ENCODE measurements at regions not wholly inside any gene's neighbourhood (a gene's known extent, or its start where the extent isn't known, plus 50 kb on each side); places are given as distances from the start of the nearest gene placed in this dataset.

DNA sequence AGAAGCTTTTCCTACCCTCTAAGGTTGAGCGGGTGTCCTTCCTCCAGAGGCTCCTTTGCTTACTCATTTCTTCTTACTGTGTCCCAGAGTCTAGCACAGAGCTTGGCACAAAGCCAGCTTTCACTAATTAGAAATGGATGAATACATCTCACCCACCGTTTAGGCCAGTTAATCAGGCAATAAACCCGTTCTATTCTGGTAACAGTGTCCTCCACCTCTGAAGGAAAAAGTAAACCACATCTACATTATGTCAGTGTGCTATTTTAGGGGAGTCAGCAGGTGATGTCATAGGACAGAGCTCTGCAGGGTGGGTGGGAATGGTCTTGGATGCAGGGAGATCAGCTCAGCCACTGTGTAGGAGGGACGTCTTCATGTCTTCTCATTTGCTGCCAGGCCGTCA is 109.2 kb downstream of the OSTF1 start:
- H3K9me3 Mint-ChIP-seq (ENCODE audit: unreplicated experiment), result no peaks in the 10 kb centered on the region
- peaks cover 4% of the 10 kb centered on the region for H3K27me3 Mint-ChIP-seq (ENCODE audit: insufficient read depth, unreplicated experiment)
- Histone ChIP-seq H3K9me3 (no peaks in the 10 kb centered on the region), H3K4me3 (ENCODE audit: low read depth, low read length) (no peak overlapping the region), H3K27me3 (replicated peaks; ENCODE audit: control insufficient read depth, insufficient read depth, low read length) (no peaks in the 10 kb centered on the region), H3K36me3 (ENCODE audit: control insufficient read depth, insufficient read depth, low read length) (no peaks in the 10 kb centered on the region), H3K4me1 (no peaks in the 10 kb centered on the region)
- TF ChIP-seq, protein P1, sequence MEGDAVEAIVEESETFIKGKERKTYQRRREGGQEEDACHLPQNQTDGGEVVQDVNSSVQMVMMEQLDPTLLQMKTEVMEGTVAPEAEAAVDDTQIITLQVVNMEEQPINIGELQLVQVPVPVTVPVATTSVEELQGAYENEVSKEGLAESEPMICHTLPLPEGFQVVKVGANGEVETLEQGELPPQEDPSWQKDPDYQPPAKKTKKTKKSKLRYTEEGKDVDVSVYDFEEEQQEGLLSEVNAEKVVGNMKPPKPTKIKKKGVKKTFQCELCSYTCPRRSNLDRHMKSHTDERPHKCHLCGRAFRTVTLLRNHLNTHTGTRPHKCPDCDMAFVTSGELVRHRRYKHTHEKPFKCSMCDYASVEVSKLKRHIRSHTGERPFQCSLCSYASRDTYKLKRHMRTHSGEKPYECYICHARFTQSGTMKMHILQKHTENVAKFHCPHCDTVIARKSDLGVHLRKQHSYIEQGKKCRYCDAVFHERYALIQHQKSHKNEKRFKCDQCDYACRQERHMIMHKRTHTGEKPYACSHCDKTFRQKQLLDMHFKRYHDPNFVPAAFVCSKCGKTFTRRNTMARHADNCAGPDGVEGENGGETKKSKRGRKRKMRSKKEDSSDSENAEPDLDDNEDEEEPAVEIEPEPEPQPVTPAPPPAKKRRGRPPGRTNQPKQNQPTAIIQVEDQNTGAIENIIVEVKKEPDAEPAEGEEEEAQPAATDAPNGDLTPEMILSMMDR (IDR thresholded peaks at IDR 0.05; ENCODE audit: insufficient read depth in 1 of 2, low read depth in 1 of 2, low read length in 1 of 2, severe bottlenecking in 1 of 2, unreplicated experiment in 1 of 2), result no peak
- no peak overlapping the region for H3K27ac Mint-ChIP-seq (ENCODE audit: unreplicated experiment)
- POLR2A ChIA-PET, result no interaction called here
- H3K4me1 Mint-ChIP-seq (ENCODE audit: low read depth, unreplicated experiment), result no peaks in the 10 kb centered on the region
- DNase-seq, result no peak
- intact Hi-C loops (cut with micrococcal nuclease; ENCODE audit: unreplicated experiment), result no loop called here
- BruUV-seq (replicated peaks), result no TSS peak
- H3K36me3 Mint-ChIP-seq (ENCODE audit: insufficient read depth, unreplicated experiment), result no peaks in the 10 kb centered on the region
- CTCF ChIA-PET, result no interaction called here
- no peak overlapping the region for H3K4me3 Mint-ChIP-seq (ENCODE audit: unreplicated experiment)

DNA sequence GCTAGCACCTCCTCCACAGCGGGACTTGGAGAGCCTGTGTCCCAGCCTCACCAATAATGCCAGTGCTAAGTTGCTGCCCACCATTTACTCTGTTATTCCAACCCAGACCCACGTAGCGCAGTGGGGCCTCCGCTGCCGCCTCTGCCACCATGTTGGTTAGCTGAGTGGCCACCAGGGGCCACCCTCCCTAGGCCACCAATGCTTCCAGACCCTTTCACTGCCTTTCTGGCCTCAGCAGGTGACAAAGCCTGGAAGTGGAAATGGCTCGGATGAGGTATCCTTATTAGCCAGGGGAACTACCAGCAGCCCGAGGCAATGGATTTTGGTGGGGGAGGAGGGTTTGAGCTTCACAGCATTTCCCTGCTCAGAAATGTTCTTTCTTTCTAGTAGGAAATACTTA is 110.1 kb downstream of the OSTF1 start:
- Histone ChIP-seq H3K9me3 (no peaks in the 10 kb centered on the region), H3K36me3 (ENCODE audit: control insufficient read depth, insufficient read depth, low read length) (no peaks in the 10 kb centered on the region), H3K4me1 (no peaks in the 10 kb centered on the region), H3K27me3 (replicated peaks; ENCODE audit: control insufficient read depth, insufficient read depth, low read length) (no peaks in the 10 kb centered on the region), H3K4me3 (ENCODE audit: low read depth, low read length) (no peak overlapping the region)
- H3K9me3 Mint-ChIP-seq (ENCODE audit: unreplicated experiment), result no peaks in the 10 kb centered on the region
- DNase-seq, result no peak
- no peak overlapping the region for H3K27ac Mint-ChIP-seq (ENCODE audit: unreplicated experiment)
- ChIA-PET POLR2A (no interaction called here), CTCF (no interaction called here)
- H3K27me3 Mint-ChIP-seq (ENCODE audit: insufficient read depth, unreplicated experiment), result peaks cover 4% of the 10 kb centered on the region
- no TSS peak for BruUV-seq (replicated peaks)
- TF ChIP-seq, protein P1 (IDR thresholded peaks at IDR 0.05; ENCODE audit: insufficient read depth in 1 of 2, low read depth in 1 of 2, low read length in 1 of 2, severe bottlenecking in 1 of 2, unreplicated experiment in 1 of 2), result no peak
- H3K4me1 Mint-ChIP-seq (ENCODE audit: low read depth, unreplicated experiment), result no peaks in the 10 kb centered on the region
- H3K4me3 Mint-ChIP-seq (ENCODE audit: unreplicated experiment), result no peak overlapping the region
- no peaks in the 10 kb centered on the region for H3K36me3 Mint-ChIP-seq (ENCODE audit: insufficient read depth, unreplicated experiment)
- intact Hi-C loops (cut with micrococcal nuclease; ENCODE audit: unreplicated experiment), result no loop called here

DNA sequence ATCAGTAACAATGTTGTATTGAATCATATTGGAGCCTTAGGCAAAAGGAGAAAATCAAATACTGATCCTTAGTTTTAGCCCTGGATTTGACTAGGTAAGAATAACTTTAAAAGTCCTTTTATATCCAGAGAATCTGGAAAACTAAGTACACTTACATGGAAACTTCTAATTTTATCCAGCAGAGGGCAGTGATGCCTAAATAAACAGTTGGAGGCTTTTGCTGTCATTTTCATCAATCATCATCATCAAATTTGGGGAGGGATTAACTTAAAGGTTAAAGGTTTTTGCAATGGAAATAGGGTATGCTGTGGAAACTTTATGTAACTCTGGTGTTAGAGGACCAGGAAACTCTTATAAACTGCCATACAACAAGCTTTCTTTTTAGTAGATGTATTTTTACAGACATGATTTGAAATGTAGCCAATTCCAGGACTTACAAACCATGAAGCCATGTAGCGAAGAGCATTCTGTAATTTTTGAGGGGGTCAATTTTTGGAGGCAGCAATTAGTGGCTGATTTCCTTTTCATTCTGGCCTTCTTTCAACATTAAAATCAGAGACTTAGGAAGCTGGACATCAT is 112.7 kb downstream of the OSTF1 start:
- Mint-ChIP-seq H3K4me1 (ENCODE audit: low read depth, unreplicated experiment) (no peaks in the 10 kb centered on the region), H3K27me3 (ENCODE audit: insufficient read depth, unreplicated experiment) (no peaks in the 10 kb centered on the region), H3K36me3 (ENCODE audit: insufficient read depth, unreplicated experiment) (no peaks in the 10 kb centered on the region), H3K9me3 (ENCODE audit: unreplicated experiment) (no peaks in the 10 kb centered on the region), H3K4me3 (ENCODE audit: unreplicated experiment) (no peak overlapping the region), H3K27ac (ENCODE audit: unreplicated experiment) (no peak overlapping the region)
- Histone ChIP-seq H3K36me3 (ENCODE audit: control insufficient read depth, insufficient read depth, low read length) (no peaks in the 10 kb centered on the region), H3K4me3 (ENCODE audit: low read depth, low read length) (no peak overlapping the region), H3K4me1 (no peaks in the 10 kb centered on the region), H3K9me3 (no peaks in the 10 kb centered on the region), H3K27me3 (replicated peaks; ENCODE audit: control insufficient read depth, insufficient read depth, low read length) (no peaks in the 10 kb centered on the region)
- TF ChIP-seq, protein P1 (IDR thresholded peaks at IDR 0.05; ENCODE audit: insufficient read depth in 1 of 2, low read depth in 1 of 2, low read length in 1 of 2, severe bottlenecking in 1 of 2, unreplicated experiment in 1 of 2), result no peak
- ChIA-PET POLR2A (no interaction called here), CTCF (no interaction called here)
- BruUV-seq (replicated peaks), result no TSS peak
- peak in 1 of 2 experiments; percentile 4 for DNase-seq
- intact Hi-C loops (cut with micrococcal nuclease; ENCODE audit: unreplicated experiment), result loop anchor here (1.0 kb wide), 1 partner anchor 37 kb away; no protein-coding TSS in a partner anchor
